HG03432 (cell line): ENCODE measurements at regions not wholly inside any gene's neighbourhood (a gene's known extent, or its start where the extent isn't known, plus 50 kb on each side); places are given as distances from the start of the nearest gene placed in this dataset.

ENCODE experiments used
- ATAC-seq: cut with Tn5 transposase; IDR thresholded peaks from one replicate; pipeline ENCODE4 v1.9.1; 2021; ENCODE audit warnings: mild to moderate bottlenecking, moderate library complexity; ENCODE audit not compliant: unreplicated experiment

- ATAC-seq = no peak
Measured at GRCh38 chr10:2982146-2982545, 85.2 kb upstream of the PFKP start.

GRCh38 chr10:2981361-2981801 lies 86.0 kb upstream of the PFKP start:
- no peak for ATAC-seq

GRCh38 chr10:2980791-2981360 lies 86.5 kb upstream of the PFKP start:
- ATAC-seq = no peak

GRCh38 chr10:2980116-2980515 lies 87.2 kb upstream of the PFKP start:
- ATAC-seq = no peak

- peak; percentile 13 for ATAC-seq
Measured at GRCh38 chr10:2979306-2979705, 88.0 kb upstream of the PFKP start.

- peak; percentile 62 for ATAC-seq
Measured at GRCh38 chr10:2978574-2979273, 88.6 kb upstream of the PFKP start.

- ATAC-seq = peak; percentile 61
Measured at GRCh38 chr10:2978111-2978510, 89.2 kb upstream of the PFKP start.

- no peak for ATAC-seq
Measured at GRCh38 chr10:2974503-2975207, 92.7 kb upstream of the PFKP start.

GRCh38 chr10:2974083-2974482 lies 93.3 kb upstream of the PFKP start:
- no peak for ATAC-seq

GRCh38 chr10:2972810-2973209 lies 94.5 kb upstream of the PFKP start:
- no peak for ATAC-seq

- ATAC-seq = no peak
Measured at GRCh38 chr10:2972216-2972615, 95.1 kb upstream of the PFKP start.

- ATAC-seq = no peak
Measured at GRCh38 chr10:2970190-2970823, 97.0 kb upstream of the PFKP start.

- no peak for ATAC-seq
Measured at GRCh38 chr10:2968401-2969058, 98.8 kb upstream of the PFKP start.

- no peak for ATAC-seq
Measured at GRCh38 chr10:2966134-2966533, 101.2 kb upstream of the PFKP start.

- ATAC-seq = no peak
Measured at GRCh38 chr10:2964632-2965296, 102.6 kb upstream of the PFKP start.

- ATAC-seq = no peak
Measured at GRCh38 chr10:2963889-2964631, 103.3 kb upstream of the PFKP start.

GRCh38 chr10:2962194-2962593 lies 105.2 kb upstream of the PFKP start:
- no peak for ATAC-seq

GRCh38 chr10:2958659-2959058 lies 108.7 kb upstream of the PFKP start:
- ATAC-seq = no peak

- no peak for ATAC-seq
Measured at GRCh38 chr10:2957785-2958184, 109.6 kb upstream of the PFKP start.

GRCh38 chr10:2955064-2955463 lies 112.3 kb upstream of the PFKP start:
- no peak for ATAC-seq
